Liver (tissue), 8 donors: ENCODE measurements at regions not wholly inside any gene's neighbourhood (a gene's known extent, or its start where the extent isn't known, plus 50 kb on each side); places are given as distances from the start of the nearest gene placed in this dataset.

Experiments
- DNase-seq: peaks from one replicate; pipeline ENCODE4 v3.0.0-alpha.2; 2017; ENCODE audit warnings: low spot score
- H3K27ac ChIP-seq, 2 donors: one replicate each; pipeline ENCODE4 v1.7.0; 2013; ENCODE audit warnings: inconsistent platforms in 2 of 2, low read length in 2 of 2, control low read depth in 1 of 2, low read depth in 1 of 2, mild to moderate bottlenecking in 1 of 2
- H3K27me3 ChIP-seq, 4 donors: one replicate each; pipeline versions ENCODE4 v1.6.1 to v1.7.0; 2013; ENCODE audit warnings: low read length in 3 of 4, inconsistent platforms in 1 of 4, mild to moderate bottlenecking in 1 of 4, moderate library complexity in 1 of 4; ENCODE audit not compliant: control insufficient read depth in 4 of 4, insufficient read depth in 4 of 4
- H3K36me3 ChIP-seq, 4 donors: one replicate each; pipeline versions ENCODE4 v1.6.1 to v1.7.0; 2013; ENCODE audit warnings: low read length in 3 of 4, mild to moderate bottlenecking in 3 of 4, low read depth in 1 of 4, moderate library complexity in 1 of 4; ENCODE audit not compliant: control insufficient read depth in 4 of 4, insufficient read depth in 3 of 4
- H3K4me1 ChIP-seq, 4 donors: one replicate each; pipeline versions ENCODE4 v1.6.1 to v1.7.0; 2013; ENCODE audit warnings: low read length in 3 of 4, mild to moderate bottlenecking in 3 of 4, moderate library complexity in 1 of 4; ENCODE audit not compliant: control insufficient read depth in 4 of 4, insufficient read depth in 4 of 4
- H3K4me3 ChIP-seq, 3 donors: one replicate each; pipeline versions ENCODE4 v1.6.1 to v1.7.0; 2013; ENCODE audit warnings: low read length in 3 of 3, control low read depth in 1 of 3, low read depth in 1 of 3, mild to moderate bottlenecking in 1 of 3
- H3K9ac ChIP-seq, 2 donors: one replicate each; pipeline ENCODE4 v1.7.0; 2013; ENCODE audit warnings: low read length in 2 of 2, mild to moderate bottlenecking in 2 of 2, moderate library complexity in 2 of 2, control low read depth in 1 of 2, low read depth in 1 of 2
- H3K9me3 ChIP-seq, 4 donors: one replicate each; pipeline versions ENCODE4 v1.6.1 to v1.7.0; 2013; ENCODE audit warnings: low read length in 3 of 4; ENCODE audit not compliant: control insufficient read depth in 4 of 4
- CTCF ChIP-seq: fragments of 150-350 bp; IDR thresholded peaks from 2 replicates; pipeline ENCODE4 v1.5.1; 2017; ENCODE audit warnings: improper control_type of control experiment, low read depth, low read length; ENCODE audit not compliant: missing input control
- EGR1 ChIP-seq, 2 donors: IDR thresholded peaks; 2 replicates each; pipeline ENCODE4 v1.6.1; 2016 to 2018; ENCODE audit warnings: antibody characterized with exemption in 2 of 2, low read depth in 2 of 2
- FOXA1 ChIP-seq: IDR thresholded peaks from 2 replicates; pipeline ENCODE4 v1.6.1; 2016; ENCODE audit warnings: antibody characterized with exemption
- FOXA2 ChIP-seq: IDR thresholded peaks from 2 replicates; pipeline ENCODE4 v1.6.1; 2016; ENCODE audit warnings: antibody characterized with exemption
- HNF4A ChIP-seq, 2 donors: conservative IDR thresholded peaks; 2 replicates each; pipeline ENCODE4 v1.6.1; 2016; ENCODE audit warnings: antibody characterized with exemption in 2 of 2, mild to moderate bottlenecking in 2 of 2
- NR2F2 ChIP-seq: IDR thresholded peaks from 2 replicates; pipeline ENCODE4 v1.6.1; 2016; ENCODE audit warnings: antibody characterized with exemption
- RAD21 ChIP-seq, 2 donors: IDR thresholded peaks; 2 replicates each; pipeline ENCODE4 v1.6.1; 2016; ENCODE audit warnings: antibody characterized with exemption in 2 of 2, mild to moderate bottlenecking in 2 of 2
- RXRA ChIP-seq, 2 donors: IDR thresholded peaks; 2 replicates each; pipeline ENCODE4 v1.6.1; 2017 to 2018; ENCODE audit warnings: antibody characterized with exemption in 2 of 2, mild to moderate bottlenecking in 1 of 2
- SP1 ChIP-seq: IDR thresholded peaks from 2 replicates; pipeline ENCODE4 v1.6.1; 2018; ENCODE audit warnings: antibody characterized with exemption, mild to moderate bottlenecking
- TAF1 ChIP-seq: conservative IDR thresholded peaks from 2 replicates; pipeline ENCODE4 v1.6.1; 2016; ENCODE audit warnings: antibody characterized with exemption, mild to moderate bottlenecking
- WGBS: extraction: QIAGEN DNeasy Blood & Tissue Kit; methylation state at CpG from one replicate; pipeline ENCODE4 v1.1.7; 2013; 5-methylcytosine and 5-hydroxymethylcytosine counted together
- TF ChIP-seq, protein P1 (sequence below): IDR thresholded peaks from 2 replicates; pipeline ENCODE4 v1.6.1; 2016; ENCODE audit warnings: antibody characterized with exemption
- TF ChIP-seq, protein P2 (sequence below): IDR thresholded peaks from 2 replicates; pipeline ENCODE4 v1.6.1; 2016; ENCODE audit warnings: antibody characterized with exemption
- donor health status: healthy.
- donor health status: healthy.
- donor health status: healthy.
- donor health status: healthy.
- donor health status: healthy.

DNA sequence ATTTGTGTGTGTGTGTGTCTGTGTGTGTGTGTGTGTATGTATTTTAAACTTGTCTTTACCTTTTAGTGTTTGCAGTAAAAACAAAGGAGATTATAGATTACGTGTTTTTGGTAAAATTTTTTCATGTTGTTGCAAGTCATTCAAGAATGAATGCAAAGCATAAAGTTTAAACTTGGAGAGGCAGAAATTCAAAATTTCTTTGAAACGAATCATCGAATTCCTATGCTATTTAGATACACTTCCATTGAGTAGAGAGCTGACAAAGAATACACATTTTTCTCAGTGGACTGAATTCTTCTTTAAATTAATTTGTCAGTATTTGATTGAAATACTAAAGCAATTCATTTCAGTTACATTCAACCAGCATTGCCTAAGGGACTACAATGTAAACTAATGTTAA is 66.0 kb upstream of the HDAC9 start:
- Histone ChIP-seq H3K4me1 (no peaks in the 10 kb centered on the region), H3K36me3 (no peaks in the 10 kb centered on the region), H3K27ac (no peak overlapping the region), H3K27me3 (peaks cover 0 to 3% (median 1%) of the 10 kb centered on the region in 4 donors), H3K9me3 (no peaks in the 10 kb centered on the region), H3K4me3 (no peak overlapping the region), H3K9ac (no peak overlapping the region)
- TF ChIP-seq TAF1 (no peak), SP1 (no peak)
- DNase-seq, result no peak
- WGBS, result 79% methylated on average over 3 of the region's 3 CpGs

DNA sequence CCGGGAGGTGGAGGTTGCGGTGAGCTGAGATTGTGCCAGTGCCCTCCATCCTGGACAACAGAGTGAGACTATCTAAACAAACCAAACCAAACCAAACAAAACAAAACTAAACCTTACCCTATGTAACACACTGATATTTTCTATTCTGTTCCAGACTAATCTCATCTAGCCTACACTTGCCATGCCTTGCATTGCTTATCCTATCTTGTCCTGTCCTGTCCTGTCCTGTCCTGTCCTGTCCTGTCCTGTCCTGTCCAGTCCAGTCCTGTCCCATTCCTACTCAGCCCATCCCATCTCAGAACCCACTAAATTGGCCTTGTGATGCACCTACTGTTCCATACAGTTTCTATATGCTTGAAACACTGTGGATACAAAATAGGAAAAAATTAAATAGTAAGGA is 64.7 kb upstream of the HDAC9 start:
- Histone ChIP-seq H3K4me1 (no peaks in the 10 kb centered on the region), H3K9ac (no peak overlapping the region), H3K27me3 (peaks cover 0 to 3% (median 1%) of the 10 kb centered on the region in 4 donors), H3K27ac (no peak overlapping the region), H3K9me3 (no peaks in the 10 kb centered on the region), H3K36me3 (no peaks in the 10 kb centered on the region), H3K4me3 (no peak overlapping the region)
- TF ChIP-seq NR2F2 (no peak), TAF1 (no peak), FOXA2 (no peak), CTCF (no peak), RXRA (IDR thresholded peaks at IDR 0.05) (no peak), RAD21 (IDR thresholded peaks at IDR 0.05) (no peak), EGR1 (IDR thresholded peaks at IDR 0.05; ENCODE audit: low read depth in 2 of 2) (no peak), FOXA1 (no peak), SP1 (no peak), HNF4A (conservative IDR thresholded peaks at IDR 0.05) (no peak)
- TF ChIP-seq, protein P1, sequence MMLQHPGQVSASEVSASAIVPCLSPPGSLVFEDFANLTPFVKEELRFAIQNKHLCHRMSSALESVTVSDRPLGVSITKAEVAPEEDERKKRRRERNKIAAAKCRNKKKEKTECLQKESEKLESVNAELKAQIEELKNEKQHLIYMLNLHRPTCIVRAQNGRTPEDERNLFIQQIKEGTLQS, result no peak
- TF ChIP-seq, protein P2, sequence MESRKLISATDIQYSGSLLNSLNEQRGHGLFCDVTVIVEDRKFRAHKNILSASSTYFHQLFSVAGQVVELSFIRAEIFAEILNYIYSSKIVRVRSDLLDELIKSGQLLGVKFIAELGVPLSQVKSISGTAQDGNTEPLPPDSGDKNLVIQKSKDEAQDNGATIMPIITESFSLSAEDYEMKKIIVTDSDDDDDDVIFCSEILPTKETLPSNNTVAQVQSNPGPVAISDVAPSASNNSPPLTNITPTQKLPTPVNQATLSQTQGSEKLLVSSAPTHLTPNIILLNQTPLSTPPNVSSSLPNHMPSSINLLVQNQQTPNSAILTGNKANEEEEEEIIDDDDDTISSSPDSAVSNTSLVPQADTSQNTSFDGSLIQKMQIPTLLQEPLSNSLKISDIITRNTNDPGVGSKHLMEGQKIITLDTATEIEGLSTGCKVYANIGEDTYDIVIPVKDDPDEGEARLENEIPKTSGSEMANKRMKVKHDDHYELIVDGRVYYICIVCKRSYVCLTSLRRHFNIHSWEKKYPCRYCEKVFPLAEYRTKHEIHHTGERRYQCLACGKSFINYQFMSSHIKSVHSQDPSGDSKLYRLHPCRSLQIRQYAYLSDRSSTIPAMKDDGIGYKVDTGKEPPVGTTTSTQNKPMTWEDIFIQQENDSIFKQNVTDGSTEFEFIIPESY, result no peak
- DNase-seq, result no peak
- WGBS, result 92% methylated on average over 2 of the region's 2 CpGs

DNA sequence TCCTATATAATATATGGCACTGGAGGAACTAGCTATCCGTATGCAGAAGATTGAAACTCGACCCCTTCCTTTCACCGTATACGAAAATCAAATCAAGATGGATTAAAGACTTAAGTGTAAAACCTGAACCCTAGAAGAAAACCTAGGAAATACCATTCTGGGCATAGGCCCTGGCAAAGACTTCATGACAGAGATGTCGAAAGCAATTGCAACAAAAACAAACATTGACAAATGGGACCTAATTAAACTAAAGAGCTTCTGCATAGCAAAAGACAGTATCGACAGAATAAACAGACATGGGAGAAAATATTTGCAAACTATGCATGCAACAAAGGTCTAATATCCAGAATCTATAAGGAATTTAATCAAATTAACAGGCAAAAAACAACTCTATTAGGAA is 61.4 kb upstream of the HDAC9 start:
- no peak overlapping the region for H3K27ac ChIP-seq
- H3K27me3 ChIP-seq, result peaks cover 0 to 3% (median under 1%) of the 10 kb centered on the region in 4 donors
- TF ChIP-seq FOXA2 (peak; percentile 8), NR2F2 (no peak)
- no peaks in the 10 kb centered on the region for H3K4me1 ChIP-seq
- DNase-seq, result no peak
- H3K9me3 ChIP-seq, result no peaks in the 10 kb centered on the region
- no peak overlapping the region for H3K4me3 ChIP-seq
- no peaks in the 10 kb centered on the region for H3K36me3 ChIP-seq
- no peak overlapping the region for H3K9ac ChIP-seq
- 69% methylated on average over 6 of the region's 6 CpGs for WGBS
